ENCODE measurements at regions not wholly inside any gene's neighbourhood (a gene's known extent, or its start where the extent isn't known, plus 50 kb on each side); places are given as distances from the start of the nearest gene placed in this dataset.

- TF ChIP-seq CTCF (IDR thresholded peaks at IDR 0.05) (no peak), POLR2A (IDR thresholded peaks at IDR 0.05) (no peak)
These were observed 102.4 kb downstream of the EFNB2 start for GRCh38 chr13:106433066-106433465.
